Stimulated activated CD8-positive, alpha-beta memory T cell treated with anti-CD3 and anti-CD28 coated beads, Interleukin-2, amount 100 ng/mL, for 48 hours (primary cell): ENCODE measurements at regions not wholly inside any gene's neighbourhood (a gene's known extent, or its start where the extent isn't known, plus 50 kb on each side); places are given as distances from the start of the nearest gene placed in this dataset.
"Not testable (repeated sequence)": the region's sequence is repeated elsewhere in the genome, so short reads cannot be mapped to it uniquely, and the experiment has no call there.

Experiments used
- DNase-seq, 2 donors: peaks; one replicate each; pipeline ENCODE4 v3.0.0-alpha.2; 2020; ENCODE audit warnings: low read depth in 2 of 2

DNA sequence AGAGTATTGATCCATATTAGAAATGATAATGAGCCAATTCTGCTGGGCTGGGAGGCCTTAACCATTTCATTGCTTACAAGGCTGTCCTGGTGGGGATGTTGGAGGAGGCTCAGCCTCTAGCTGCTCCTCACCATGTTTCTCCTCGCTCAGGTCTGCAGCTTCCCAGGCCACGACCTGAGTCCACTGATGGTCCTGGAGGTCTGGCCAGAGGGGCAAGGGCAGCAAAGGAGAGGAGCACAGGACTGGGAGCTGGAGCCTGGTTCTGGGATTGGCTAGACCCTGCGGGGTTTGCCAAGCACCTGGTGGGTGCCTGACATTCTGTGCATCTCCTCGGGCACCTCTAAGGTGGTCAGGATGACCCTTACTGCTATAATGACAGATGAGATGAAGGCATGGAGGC is 92.6 kb downstream of the KIF26A start:
- no peak for DNase-seq

DNA sequence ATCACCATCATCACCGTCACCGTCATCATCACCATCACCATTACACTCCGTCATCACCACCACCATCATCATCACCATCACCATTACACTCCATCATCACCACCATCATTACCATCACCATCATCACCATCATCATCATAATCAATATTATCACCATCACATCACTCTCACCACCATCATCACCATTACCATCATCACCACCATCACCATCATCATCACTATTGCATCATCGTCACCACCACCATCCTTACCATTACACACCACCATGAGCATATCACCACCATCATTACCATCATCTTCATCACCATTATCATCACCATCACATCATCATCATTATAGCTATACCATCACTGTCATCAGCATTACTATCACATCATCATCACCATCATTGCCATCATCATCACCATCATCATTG is 93.7 kb downstream of the KIF26A start:
- DNase-seq = no peak

DNA sequence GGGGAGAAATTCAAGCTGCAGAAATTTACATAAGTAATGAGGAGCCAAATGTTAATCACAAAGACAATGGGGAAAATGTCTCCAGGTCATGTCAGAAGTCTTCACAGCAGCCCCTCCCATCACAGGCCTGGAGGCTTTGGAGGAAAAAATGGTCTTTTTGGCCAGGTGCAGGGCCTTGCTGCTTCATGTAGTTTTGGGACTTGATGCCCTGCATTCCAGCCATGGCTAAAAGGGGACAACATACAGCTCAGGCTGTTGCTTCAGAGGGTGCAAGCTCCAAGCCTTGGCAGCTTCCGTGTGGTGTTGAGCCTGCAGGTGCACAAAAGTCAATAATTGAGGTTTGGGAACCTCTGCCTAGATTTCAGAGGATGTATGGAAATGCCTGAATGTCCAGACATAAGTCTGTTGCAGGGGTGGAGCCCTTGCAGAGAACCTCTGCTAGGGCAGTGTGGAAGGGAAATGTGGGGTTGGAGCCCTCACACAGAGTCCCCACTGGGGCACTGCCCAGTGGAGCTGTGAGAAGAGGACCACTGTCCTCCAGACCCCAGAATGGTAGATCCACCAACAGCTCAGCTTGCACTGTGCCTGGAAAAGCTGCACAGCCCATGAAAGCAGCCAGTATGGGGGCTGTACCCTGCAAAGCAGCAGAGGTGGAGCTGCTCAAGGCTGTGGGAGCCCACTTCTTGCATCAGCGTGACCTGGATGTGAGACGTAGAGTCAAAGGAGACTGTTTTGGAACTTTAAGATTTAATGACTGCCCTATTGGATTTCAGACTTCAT is 95.8 kb downstream of the KIF26A start:
- not testable (repeated sequence) for DNase-seq

DNA sequence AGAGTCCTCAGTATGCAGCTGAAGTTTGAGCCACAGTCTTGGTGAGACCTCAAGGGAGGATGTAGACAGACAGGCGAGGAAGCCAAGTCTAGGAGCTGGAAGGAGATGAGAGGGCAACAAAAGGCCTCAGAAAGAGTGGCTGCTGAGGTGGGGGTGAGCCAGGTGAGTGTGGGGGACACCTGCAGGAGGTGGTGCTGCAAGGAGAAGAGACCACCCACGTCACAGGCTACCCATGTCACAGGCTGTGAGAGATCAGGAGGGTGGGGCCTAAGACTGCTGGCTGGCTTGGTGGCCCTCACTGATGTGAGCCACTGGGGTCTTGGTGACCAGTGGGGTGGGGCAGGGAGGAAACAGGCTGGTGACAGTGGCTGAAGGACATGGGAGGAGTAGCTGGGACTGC is 97.3 kb downstream of the KIF26A start:
- DNase-seq = no peak

GRCh38 chr14:104237651-104238423 is 99.5 kb downstream of the KIF26A start:
- no peak for DNase-seq

- DNase-seq = no peak
Measured at GRCh38 chr14:104238424-104239184, 100.2 kb downstream of the KIF26A start.

- DNase-seq = no peak
Measured at GRCh38 chr14:104239185-104239775, 100.9 kb downstream of the KIF26A start.

GRCh38 chr14:104239861-104240301 is 101.5 kb downstream of the KIF26A start:
- DNase-seq = no peak

GRCh38 chr14:104240434-104241157 is 102.2 kb downstream of the KIF26A start:
- no peak for DNase-seq

DNA sequence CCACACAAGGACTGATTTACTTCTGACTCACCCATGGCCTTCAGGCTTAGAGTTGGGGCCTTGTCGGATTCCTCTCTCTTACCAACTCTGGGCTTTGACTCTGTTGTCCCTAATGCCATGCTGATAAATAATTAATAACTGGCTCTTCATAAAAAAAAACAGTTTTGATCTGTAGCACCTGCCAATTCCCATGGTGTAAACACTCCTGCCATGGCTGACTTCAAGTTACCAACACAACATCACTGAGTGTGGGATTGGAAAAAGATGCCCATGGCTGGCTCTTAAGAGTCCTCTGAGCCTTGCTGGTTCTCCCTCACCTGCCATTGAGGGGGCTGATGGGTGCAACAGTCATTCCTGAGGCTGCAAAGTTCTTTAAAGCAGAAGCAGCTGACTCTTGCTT is 104.8 kb downstream of the KIF26A start:
- DNase-seq = no peak

- no peak for DNase-seq
Measured at GRCh38 chr14:104244221-104245011, 106.0 kb downstream of the KIF26A start.

DNA sequence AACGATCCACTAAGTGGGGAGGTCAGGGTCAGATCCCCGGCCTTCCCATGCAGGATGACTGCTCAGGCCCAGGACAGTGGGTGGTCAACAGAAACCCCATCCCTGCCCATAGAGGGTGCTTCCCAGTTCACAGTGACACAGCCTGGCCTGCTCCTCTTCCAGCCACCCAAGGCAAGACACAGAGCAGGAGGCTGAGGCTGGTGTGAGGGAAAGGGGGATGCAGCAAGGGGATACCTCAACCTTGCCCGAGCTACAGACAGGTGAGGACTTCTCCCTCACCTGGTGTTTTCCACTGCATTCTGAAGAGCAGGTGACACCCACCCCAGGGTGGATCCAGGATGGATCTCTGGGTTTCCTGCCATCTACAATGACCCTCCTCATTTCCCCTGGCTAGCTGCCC is 106.7 kb downstream of the KIF26A start:
- no peak for DNase-seq

DNA sequence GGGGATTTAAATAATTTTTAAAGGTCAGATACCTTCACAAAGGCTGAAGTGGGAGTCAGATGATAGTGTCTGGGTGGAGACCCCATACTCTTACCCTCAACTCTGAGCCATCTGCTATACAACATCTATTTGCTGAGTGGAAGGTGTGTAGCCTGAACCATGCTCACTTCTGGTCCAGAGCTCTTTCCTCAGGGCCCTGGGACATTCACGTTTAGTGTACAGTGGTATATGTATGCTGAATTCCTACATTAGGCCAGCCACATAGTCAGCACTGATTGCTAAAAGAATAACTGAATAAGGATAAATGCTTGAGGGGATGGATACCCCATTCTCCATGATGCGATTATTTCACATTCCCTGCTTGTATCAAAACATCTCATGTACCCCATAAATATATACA is 107.3 kb downstream of the KIF26A start:
- no peak for DNase-seq

DNA sequence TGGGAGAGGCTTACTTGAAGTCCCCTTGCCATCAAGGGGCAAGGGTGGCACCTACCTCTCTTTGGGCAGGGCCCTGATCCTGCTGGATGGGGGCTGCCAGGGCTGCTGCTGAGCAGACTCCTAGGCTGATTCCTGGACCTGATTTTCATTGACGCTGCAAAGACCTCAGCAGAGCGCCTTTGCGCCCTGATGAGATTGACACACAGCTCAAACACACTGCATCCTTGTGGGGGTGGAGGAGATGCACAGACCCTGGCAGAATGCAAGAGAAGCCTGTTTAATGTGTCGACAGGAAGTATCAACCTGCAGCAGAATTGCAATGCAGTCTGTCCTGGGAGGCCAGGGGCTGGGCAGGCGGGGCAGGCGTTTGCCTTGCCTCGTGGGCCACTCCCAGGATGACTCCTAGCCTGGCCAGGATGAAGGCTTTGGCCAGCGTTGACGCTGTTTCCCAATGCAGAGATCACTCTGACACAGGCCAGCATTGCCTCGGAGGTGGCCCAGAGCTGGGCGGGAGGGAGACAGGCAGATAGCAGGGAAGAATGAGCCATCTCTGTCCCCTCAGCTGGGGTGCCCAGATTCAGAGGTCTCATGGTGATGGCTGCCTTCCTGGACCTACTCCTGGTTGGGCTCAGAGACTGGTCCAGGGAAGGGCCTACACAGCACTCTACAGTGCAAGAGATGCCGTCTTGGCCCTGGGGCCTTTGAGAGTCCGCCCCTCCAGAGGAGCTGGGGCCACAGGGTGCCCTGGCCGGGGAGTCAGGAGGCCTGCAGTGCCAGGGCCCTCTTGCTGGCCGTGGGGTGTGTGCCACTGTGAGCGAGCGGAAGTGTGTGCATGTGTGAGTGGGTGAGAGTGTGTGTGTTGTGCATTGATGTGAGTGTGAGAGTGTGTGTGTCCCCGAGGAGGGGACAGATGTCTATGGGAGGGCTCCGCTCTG is 108.3 kb downstream of the KIF26A start:
- DNase-seq = no peak

DNA sequence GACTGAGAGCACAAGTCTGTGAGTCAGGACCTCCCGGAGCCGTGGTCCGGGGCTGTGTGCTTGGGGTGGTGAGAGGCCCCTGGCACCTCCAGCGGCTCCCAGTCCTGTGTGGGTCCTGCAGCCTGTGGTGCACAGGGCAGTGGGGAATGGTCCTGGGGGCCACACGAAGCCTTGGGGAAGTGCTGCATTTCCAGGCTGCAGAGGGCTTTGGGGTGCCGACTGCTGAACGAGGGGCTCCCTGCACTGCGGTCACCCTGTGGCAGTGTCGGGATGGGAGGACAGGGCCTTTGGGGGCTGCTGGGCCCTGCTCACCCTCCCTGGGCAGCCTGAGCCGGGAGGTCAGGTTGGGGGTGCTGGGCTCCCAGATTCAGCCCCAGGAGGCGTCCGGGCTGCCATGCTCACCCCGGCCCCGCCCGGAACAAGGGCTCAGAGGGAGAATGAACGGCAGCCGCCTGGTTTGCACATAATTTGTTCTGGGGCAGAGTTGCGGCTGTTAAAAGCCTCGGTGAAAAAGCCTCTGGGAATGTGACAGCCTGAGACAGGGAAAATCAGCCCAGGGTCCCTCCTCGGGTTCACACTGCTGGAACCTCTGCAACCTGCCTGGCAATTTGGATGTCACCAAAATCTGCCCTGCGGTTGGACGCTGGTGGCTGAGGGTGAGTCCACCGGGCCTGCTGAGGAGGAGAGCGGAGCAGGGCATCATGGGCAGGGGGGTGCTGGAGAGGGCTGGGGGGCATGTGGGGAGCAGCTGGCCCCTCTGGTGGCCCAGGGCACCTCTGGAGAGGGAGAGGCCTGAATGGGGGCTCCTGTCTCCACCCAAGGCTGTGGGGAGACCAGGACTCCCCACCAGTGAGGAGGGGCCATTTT is 109.2 kb downstream of the KIF26A start:
- DNase-seq = no peak

GRCh38 chr14:104248203-104249055 is 110.0 kb downstream of the KIF26A start:
- DNase-seq = no peak

- no peak for DNase-seq
Measured at GRCh38 chr14:104249089-104249488, 110.7 kb downstream of the KIF26A start.
